Activated gamma-delta T cell treated with anti-CD3 and anti-CD28 coated beads, Interleukin-2, amount 50 U/mL, for 16 hours (primary cell): ENCODE measurements at regions not wholly inside any gene's neighbourhood (a gene's known extent, or its start where the extent isn't known, plus 50 kb on each side); places are given as distances from the start of the nearest gene placed in this dataset.
"Not testable (repeated sequence)": the region's sequence is repeated elsewhere in the genome, so short reads cannot be mapped to it uniquely, and the experiment has no call there.

Source experiments
- DNase-seq: peaks from one replicate; pipeline ENCODE4 v3.0.0-alpha.2; 2020; ENCODE audit warnings: low read depth

DNA sequence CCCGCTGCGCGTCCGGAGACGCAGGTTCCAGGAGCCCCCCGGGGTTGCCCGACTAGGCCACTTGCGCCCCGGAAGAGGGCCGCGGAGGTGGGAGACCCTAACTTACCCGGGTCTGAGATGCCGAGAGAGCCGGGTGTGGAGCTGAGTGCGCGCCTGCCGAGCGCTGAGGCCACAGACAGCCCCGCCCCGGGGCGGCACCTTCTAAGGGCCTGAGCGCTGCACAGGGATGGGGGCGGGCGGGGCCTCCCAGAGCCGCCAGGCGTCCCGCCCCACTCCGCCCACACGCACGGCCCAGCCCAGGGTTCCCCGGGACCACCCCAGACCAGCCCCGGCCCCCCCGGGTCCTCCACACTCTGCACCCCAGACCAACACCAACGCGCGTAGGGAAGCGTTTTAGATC lies 2692.0 kb upstream of the TPTE start:
- not testable (repeated sequence) for DNase-seq

DNA sequence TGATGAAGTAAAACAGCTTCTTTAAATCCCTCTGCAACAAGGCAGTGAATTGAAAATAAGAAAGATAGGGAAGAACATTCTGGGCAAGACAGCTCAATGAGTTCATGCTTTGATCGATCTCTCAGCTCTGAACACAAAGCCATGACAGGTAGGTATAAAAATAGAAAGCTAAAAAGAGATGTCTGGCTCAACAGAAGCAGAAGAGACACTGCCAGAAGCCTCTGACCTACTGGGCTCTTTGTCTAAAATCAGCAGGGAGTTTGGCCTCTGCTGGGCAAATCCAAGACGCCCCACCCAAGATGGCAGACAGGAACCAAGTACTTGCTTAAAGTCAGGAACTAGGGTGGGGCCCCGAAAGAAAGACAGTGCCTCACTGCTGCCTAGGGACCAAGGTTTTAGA lies 2684.1 kb upstream of the TPTE start:
- not testable (repeated sequence) for DNase-seq

DNA sequence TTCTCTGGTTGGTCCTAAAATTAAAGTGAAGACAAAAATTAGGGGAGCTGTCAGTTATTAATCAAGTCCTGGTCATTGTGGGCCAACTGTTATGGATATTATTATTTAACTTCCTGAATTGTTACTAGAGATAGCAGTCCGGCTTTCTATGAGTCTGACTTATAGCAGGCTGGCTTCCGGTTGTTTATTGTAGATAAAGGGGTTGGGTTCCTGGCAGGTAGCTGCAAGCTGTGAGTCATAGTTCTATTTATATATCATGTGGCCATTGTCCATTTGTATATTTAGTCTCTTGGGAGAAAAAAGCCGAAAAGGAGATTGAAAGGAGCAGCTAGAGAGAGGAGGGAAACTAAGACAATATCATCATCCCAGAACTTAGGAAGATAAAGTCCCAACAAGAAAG lies 2668.0 kb upstream of the TPTE start:
- not testable (repeated sequence) for DNase-seq

DNA sequence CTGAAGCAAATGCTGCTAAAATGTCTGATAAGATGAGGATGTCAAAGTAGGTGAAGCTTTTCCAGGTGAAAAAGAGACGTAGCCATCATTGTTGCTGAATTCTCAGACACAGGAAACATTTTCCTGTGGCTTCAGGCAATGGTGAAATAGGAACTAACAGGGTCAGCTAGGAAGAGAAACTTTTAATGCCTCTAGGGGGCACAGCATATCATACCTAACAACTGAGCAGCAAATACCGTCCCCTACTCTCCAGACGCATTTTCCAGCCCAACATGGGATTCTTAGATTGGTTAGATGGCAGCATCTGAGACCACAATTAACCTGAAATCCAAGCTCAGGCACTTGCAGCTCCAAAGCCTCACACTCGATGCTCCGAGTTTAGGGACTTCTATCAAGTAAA lies 2667.5 kb upstream of the TPTE start:
- DNase-seq, result not testable (repeated sequence)
